ENCODE measurements at regions not wholly inside any gene's neighbourhood (a gene's known extent, or its start where the extent isn't known, plus 50 kb on each side); places are given as distances from the start of the nearest gene placed in this dataset.
"Not testable (repeated sequence)": the region's sequence is repeated elsewhere in the genome, so short reads cannot be mapped to it uniquely, and the experiment has no call there.

GRCh38 chr13:42400188-42400833 lies 128.4 kb downstream of the AKAP11 start:
- no peak for DNase-seq

GRCh38 chr13:42401376-42401775 lies 129.4 kb downstream of the AKAP11 start:
- DNase-seq: no peak

- DNase-seq: peak; percentile 81
These were observed 133.9 kb downstream of the AKAP11 start for GRCh38 chr13:42405665-42406390.

GRCh38 chr13:42409075-42409474 lies 137.1 kb downstream of the AKAP11 start:
- DNase-seq: no peak

- no peak for DNase-seq
These were observed 137.6 kb downstream of the AKAP11 start for GRCh38 chr13:42409551-42409950.

- no peak for DNase-seq
These were observed 141.0 kb downstream of the AKAP11 start for GRCh38 chr13:42412812-42413483.

GRCh38 chr13:42413484-42413815 lies 141.5 kb downstream of the AKAP11 start:
- no peak for DNase-seq

GRCh38 chr13:42417626-42418025 lies 145.7 kb downstream of the AKAP11 start:
- DNase-seq: no peak

GRCh38 chr13:42418184-42418583 lies 146.2 kb downstream of the AKAP11 start:
- DNase-seq: no peak

- DNase-seq: no peak
These were observed 148.4 kb downstream of the AKAP11 start for GRCh38 chr13:42420304-42420703.

- no peak for DNase-seq
These were observed 150.7 kb downstream of the AKAP11 start for GRCh38 chr13:42422681-42423080.

GRCh38 chr13:42424182-42424581 lies 149.8 kb upstream of the TNFSF11 start:
- DNase-seq: no peak

- no peak for DNase-seq
These were observed 128.6 kb upstream of the TNFSF11 start for GRCh38 chr13:42445354-42445753.

- DNase-seq: not testable (repeated sequence)
These were observed 127.4 kb upstream of the TNFSF11 start for GRCh38 chr13:42446597-42446996.

GRCh38 chr13:42453091-42453645 lies 120.8 kb upstream of the TNFSF11 start:
- no peak for DNase-seq

- no peak for DNase-seq
These were observed 119.2 kb upstream of the TNFSF11 start for GRCh38 chr13:42454749-42455148.

- no peak for DNase-seq
These were observed 115.8 kb upstream of the TNFSF11 start for GRCh38 chr13:42458193-42458592.

GRCh38 chr13:42466123-42466522 lies 107.8 kb upstream of the TNFSF11 start:
- peak; percentile 10 for DNase-seq

- no peak for DNase-seq
These were observed 107.3 kb upstream of the TNFSF11 start for GRCh38 chr13:42466609-42467008.

GRCh38 chr13:42474954-42475353 lies 99.0 kb upstream of the TNFSF11 start:
- DNase-seq: peak; percentile 19

- DNase-seq: no peak
These were observed 96.3 kb upstream of the TNFSF11 start for GRCh38 chr13:42477596-42478190.

GRCh38 chr13:42478531-42479156 lies 95.3 kb upstream of the TNFSF11 start:
- peak; percentile 23 for DNase-seq

GRCh38 chr13:42484386-42484785 lies 89.6 kb upstream of the TNFSF11 start:
- DNase-seq: no peak

Data from CD4-positive, alpha-beta T cell treated with Interleukin-4 for 4 hours (primary cell).